ENCODE measurements at regions not wholly inside any gene's neighbourhood (a gene's known extent, or its start where the extent isn't known, plus 50 kb on each side); places are given as distances from the start of the nearest gene placed in this dataset.

- H3K36me3 Mint-ChIP-seq = no peaks in the 10 kb centered on the region
- Histone ChIP-seq H3K4me2 (replicated peaks; ENCODE audit: extremely low read depth, low read length, poor library complexity, severe bottlenecking) (no peak overlapping the region), H3K9ac (ENCODE audit: insufficient read depth, low read length, poor library complexity, severe bottlenecking) (no peak overlapping the region), H3K79me2 (ENCODE audit: insufficient read depth, low read length) (no peaks in the 10 kb centered on the region), H2AFZ (ENCODE audit: insufficient read depth, low read depth, low read length, poor library complexity, severe bottlenecking) (no peak overlapping the region), H3K36me3 (replicated peaks in 1 of 2; ENCODE audit: control insufficient read depth in 1 of 2, insufficient read depth in 2 of 2, low read length in 2 of 2) (no peaks in the 10 kb centered on the region), H3K27me3 (ENCODE audit: control insufficient read depth in 2 of 2, insufficient read depth in 2 of 2, low read length in 2 of 2) (no peaks in the 10 kb centered on the region), H3K27ac (ENCODE audit: low read depth in 1 of 2, low read length in 2 of 2) (no peak overlapping the region), H3K9me3 (replicated peaks in 1 of 2; ENCODE audit: control insufficient read depth in 1 of 2, insufficient read depth in 1 of 2, low read length in 2 of 2) (peaks cover 0 to 3% of the 10 kb centered on the region in 2 donors), H3K4me3 (replicated peaks in 1 of 3; ENCODE audit: low read depth in 2 of 3, low read length in 3 of 3) (no peak overlapping the region), H3K4me1 (ENCODE audit: control insufficient read depth in 1 of 2, insufficient read depth in 2 of 2, low read length in 2 of 2) (no peaks in the 10 kb centered on the region), H4K20me1 (ENCODE audit: insufficient read depth, low read length) (no peaks in the 10 kb centered on the region)
- peaks cover 1 to 3% (median 2%) of the 10 kb centered on the region in 3 donors for H3K27me3 Mint-ChIP-seq (ENCODE audit: low read depth in 3 of 3)
- no peaks in the 10 kb centered on the region for H3K4me1 Mint-ChIP-seq
- H3K4me3 Mint-ChIP-seq = no peak overlapping the region
- 83% methylated on average over 17 of the region's 18 CpGs for WGBS (ENCODE audit: insufficient coverage)
- H3K9me3 Mint-ChIP-seq = peaks cover 0 to 15% (median 3%) of the 10 kb centered on the region in 7 donors
- H3K27ac Mint-ChIP-seq = no peak overlapping the region
- TF ChIP-seq CTCF (IDR thresholded peaks at IDR 0.05) = no peak
- no peak for DNase-seq
- intact Hi-C loops (cut with micrococcal nuclease) = no loop called here
Observed at GRCh38 chr5:3342271-3343100, 253.1 kb upstream of the IRX1 start.

DNA sequence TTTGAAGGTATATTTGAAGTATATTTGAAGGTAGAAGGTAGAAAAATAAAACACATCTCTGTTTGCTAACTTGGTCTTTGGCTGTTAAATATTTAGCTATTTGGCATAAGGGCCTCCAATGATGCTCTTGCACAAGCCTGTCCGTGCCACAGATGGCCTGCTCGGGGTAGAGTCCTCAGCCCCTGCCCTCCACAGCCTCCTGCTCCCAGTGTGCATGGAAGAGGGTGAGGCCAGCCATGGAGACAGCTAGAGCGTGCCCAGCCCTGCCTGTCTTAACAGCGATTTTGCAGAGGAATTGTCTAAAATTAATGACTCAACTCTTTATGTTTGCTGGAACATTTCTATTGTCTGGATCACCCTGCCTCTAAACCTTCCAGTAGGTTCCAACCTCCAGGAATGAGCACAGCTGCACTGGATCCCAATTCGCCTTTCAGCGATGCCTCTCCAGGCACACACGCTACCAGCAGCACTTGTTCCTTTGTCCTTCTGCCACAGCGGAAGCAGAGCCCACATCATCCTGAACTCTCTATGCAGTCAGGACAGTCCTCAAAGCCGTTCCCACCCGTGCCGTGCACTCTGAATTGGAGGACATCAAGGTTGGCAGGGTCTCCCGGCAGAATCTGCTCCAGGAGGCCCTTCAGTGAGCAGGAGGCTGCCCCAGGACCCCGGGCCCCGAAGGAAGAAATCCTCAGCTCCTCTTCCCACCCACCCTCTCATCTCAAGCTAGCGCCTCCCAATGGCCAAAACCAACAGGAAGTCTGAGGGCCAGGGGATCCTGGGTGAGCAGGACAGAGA lies 254.0 kb upstream of the IRX1 start:
- H3K36me3 ChIP-seq (replicated peaks in 1 of 2; ENCODE audit: control insufficient read depth in 1 of 2, insufficient read depth in 2 of 2, low read length in 2 of 2) = no peaks in the 10 kb centered on the region
- intact Hi-C loops (cut with micrococcal nuclease) = no loop called here
- no peaks in the 10 kb centered on the region for H3K4me1 ChIP-seq (ENCODE audit: control insufficient read depth in 1 of 2, insufficient read depth in 2 of 2, low read length in 2 of 2)
- no peaks in the 10 kb centered on the region for H3K27me3 ChIP-seq (ENCODE audit: control insufficient read depth in 2 of 2, insufficient read depth in 2 of 2, low read length in 2 of 2)
- peaks cover 0 to 3% of the 10 kb centered on the region in 2 donors for H3K9me3 ChIP-seq (replicated peaks in 1 of 2; ENCODE audit: control insufficient read depth in 1 of 2, insufficient read depth in 1 of 2, low read length in 2 of 2)
- H2AFZ ChIP-seq (ENCODE audit: insufficient read depth, low read depth, low read length, poor library complexity, severe bottlenecking) = no peak overlapping the region
- H3K79me2 ChIP-seq (ENCODE audit: insufficient read depth, low read length) = no peaks in the 10 kb centered on the region
- H3K27ac ChIP-seq (ENCODE audit: low read depth in 1 of 2, low read length in 2 of 2) = no peak overlapping the region
- no peaks in the 10 kb centered on the region for H4K20me1 ChIP-seq (ENCODE audit: insufficient read depth, low read length)
- H3K4me3 ChIP-seq (replicated peaks in 1 of 3; ENCODE audit: low read depth in 2 of 3, low read length in 3 of 3) = no peak overlapping the region
- H3K4me1 Mint-ChIP-seq = no peaks in the 10 kb centered on the region
- H3K36me3 Mint-ChIP-seq = no peaks in the 10 kb centered on the region
- no peak overlapping the region for H3K27ac Mint-ChIP-seq
- WGBS (ENCODE audit: insufficient coverage) = 92% methylated on average over 7 of the region's 15 CpGs
- TF ChIP-seq CTCF (IDR thresholded peaks at IDR 0.05) = no peak
- no peak for DNase-seq
- H3K4me2 ChIP-seq (replicated peaks; ENCODE audit: extremely low read depth, low read length, poor library complexity, severe bottlenecking) = no peak overlapping the region
- H3K4me3 Mint-ChIP-seq = no peak overlapping the region
- H3K9ac ChIP-seq (ENCODE audit: insufficient read depth, low read length, poor library complexity, severe bottlenecking) = no peak overlapping the region
- peaks cover 0 to 13% (median 2%) of the 10 kb centered on the region in 7 donors for H3K9me3 Mint-ChIP-seq
- H3K27me3 Mint-ChIP-seq (ENCODE audit: low read depth in 3 of 3) = peaks cover 0 to 4% (median 2%) of the 10 kb centered on the region in 3 donors
